Spleen (tissue), 11 donors: ENCODE measurements at regions not wholly inside any gene's neighbourhood (a gene's known extent, or its start where the extent isn't known, plus 50 kb on each side); places are given as distances from the start of the nearest gene placed in this dataset.

Experiments
- DNase-seq: peaks from one replicate; pipeline ENCODE4 v3.0.0-alpha.2; 2020
- H3K27ac ChIP-seq, 8 donors: fragments of 200-600 bp; sonication (generic) in 7 of 8; 1 replicate in 4 of 8; 2 replicates in 4 of 8; pipeline versions ENCODE4 v1.5.0 to v1.8.0; 2016 to 2021; ENCODE audit warnings: inconsistent platforms in 4 of 8, mild to moderate bottlenecking in 4 of 8, moderate library complexity in 1 of 8
- H3K27me3 ChIP-seq, 7 donors: fragments of 200-600 bp; sonication (generic) in 6 of 7; replicated peaks in 1 of 7; 1 replicate in 4 of 7; 2 replicates in 3 of 7; pipeline versions ENCODE4 v1.5.0 to v1.8.0; 2016 to 2021; ENCODE audit warnings: inconsistent platforms in 3 of 7, mild to moderate bottlenecking in 1 of 7
- H3K36me3 ChIP-seq, 6 donors: fragments of 200-600 bp; sonication (generic) in 5 of 6; 1 replicate in 4 of 6; 2 replicates in 2 of 6; pipeline versions ENCODE4 v1.5.0 to v1.8.0; 2016 to 2021; ENCODE audit warnings: inconsistent platforms in 2 of 6
- H3K4me1 ChIP-seq, 6 donors: fragments of 200-600 bp; sonication (generic) in 5 of 6; 1 replicate in 3 of 6; 2 replicates in 3 of 6; pipeline versions ENCODE4 v1.5.0 to v1.8.0; 2016 to 2021; ENCODE audit warnings: inconsistent platforms in 3 of 6
- H3K4me3 ChIP-seq, 8 donors: fragments of 200-600 bp; sonication (generic) in 7 of 8; 1 replicate in 4 of 8; 2 replicates in 4 of 8; pipeline versions ENCODE4 v1.5.0 to v1.8.0; 2016 to 2021; ENCODE audit warnings: inconsistent platforms in 4 of 8, mild to moderate bottlenecking in 4 of 8, moderate library complexity in 2 of 8
- H3K9me3 ChIP-seq, 8 donors: fragments of 200-600 bp; sonication (generic) in 7 of 8; 1 replicate in 4 of 8; 2 replicates in 4 of 8; pipeline versions ENCODE4 v1.5.0 to v1.8.0; 2016 to 2021; ENCODE audit warnings: inconsistent platforms in 4 of 8
- CTCF ChIP-seq, 11 experiments: fragments of 200-600 bp in 7 of 11; fragments of 450-650 bp in 4 of 11; sonication (generic) in 4 of 11; IDR thresholded peaks in 8 of 11; conservative IDR thresholded peaks in 3 of 11; 1 replicate in 7 of 11; 2 replicates in 4 of 11; pipeline versions ENCODE4 v1.4.0 to v1.8.0; 2016 to 2021; ENCODE audit warnings: antibody characterized with exemption in 11 of 11, inconsistent platforms in 4 of 11, mild to moderate bottlenecking in 1 of 11
- POLR2A ChIP-seq, 3 donors: fragments of 450-650 bp; IDR thresholded peaks; one replicate each; pipeline ENCODE4 v1.5.1; 2017; ENCODE audit warnings: antibody characterized with exemption in 3 of 3, mild to moderate bottlenecking in 1 of 3
- POLR2AphosphoS5 ChIP-seq, 3 donors: sonication (generic); formaldehyde crosslinking; IDR thresholded peaks; one replicate each; pipeline ENCODE4 v1.5.1; 2017; ENCODE audit warnings: antibody characterized with exemption in 3 of 3
- WGBS, 5 donors: extraction: QIAGEN DNeasy Blood & Tissue Kit in 3 of 5; methylation state at CpG; one replicate each; pipeline versions ENCODE4 v1.1.5 to v1.1.7; 2013 to 2018; 5-methylcytosine and 5-hydroxymethylcytosine counted together
- intact Hi-C: fragments of 100-400 bp; cut with DNase I; formaldehyde crosslinking; loops from one replicate; pipeline ENCODE4 v1.15.0; 2023; ENCODE audit warnings: low total_unique reads
- donor health status: healthy with polysubstance abuse.
- donor health status: DM: no; HTN: no; CAD: no; lungs with moderate emphysema.
- donor health status: DM: no; HTN: no; CAD: no.
- donor health status: Bipolar disorder and iron deficiency.
- donor health status: healthy.
- donor health status: DM: no; HTN: no; CAD: no.
- donor health status: DM: yes; HTN: yes; CAD: no.

- peak overlapping the region in 1 of 8 donors; percentile 81 for H3K27ac ChIP-seq
- TF ChIP-seq CTCF (IDR thresholded peaks at IDR 0.05 in 8 of 11, conservative IDR thresholded peaks at IDR 0.05 in 3 of 11) (no peak), POLR2AphosphoS5 (IDR thresholded peaks at IDR 0.05) (no peak), POLR2A (IDR thresholded peaks at IDR 0.05) (no peak)
- intact Hi-C loops = no loop called here
- no peaks in the 10 kb centered on the region for H3K9me3 ChIP-seq
- H3K27me3 ChIP-seq = peaks cover 0 to 5% (median 0%) of the 10 kb centered on the region in 7 donors
- H3K4me1 ChIP-seq = peaks cover 17 to 97% (median 53%) of the 10 kb centered on the region in 6 donors
- peak; percentile 50 for DNase-seq
- WGBS, 5 donors = 81 to 95% (median 91%) methylated on average over 6 of the region's 6 CpGs
- no peak overlapping the region for H3K4me3 ChIP-seq
- H3K36me3 ChIP-seq = no peaks in the 10 kb centered on the region
Measured at GRCh38 chr9:89658931-89659330, 54.1 kb downstream of the GADD45G start.

GRCh38 chr9:89659473-89659872 is 54.7 kb downstream of the GADD45G start:
- H3K9me3 ChIP-seq = no peaks in the 10 kb centered on the region
- H3K4me1 ChIP-seq = peaks cover 17 to 96% (median 54%) of the 10 kb centered on the region in 6 donors
- intact Hi-C loops = no loop called here
- TF ChIP-seq POLR2A (IDR thresholded peaks at IDR 0.05) (no peak), POLR2AphosphoS5 (IDR thresholded peaks at IDR 0.05) (no peak), CTCF (IDR thresholded peaks at IDR 0.05 in 8 of 11, conservative IDR thresholded peaks at IDR 0.05 in 3 of 11) (no peak)
- no peaks in the 10 kb centered on the region for H3K36me3 ChIP-seq
- peak overlapping the region in 1 of 8 donors; percentile 20 for H3K4me3 ChIP-seq
- H3K27ac ChIP-seq = peak overlapping the region in 6 of 8 donors; percentile 42 to 81 (median 74)
- peaks cover 0 to 5% (median 0%) of the 10 kb centered on the region in 7 donors for H3K27me3 ChIP-seq
- DNase-seq = peak; percentile 54
- WGBS, 5 donors = 91 to 97% (median 94%) methylated on average over 9 of the region's 9 CpGs

GRCh38 chr9:89659891-89660685 is 55.3 kb downstream of the GADD45G start:
- H3K4me1 ChIP-seq = peaks cover 17 to 90% (median 52%) of the 10 kb centered on the region in 6 donors
- H3K27ac ChIP-seq = peak overlapping the region in 7 of 8 donors; percentile 42 to 81 (median 74)
- intact Hi-C loops = no loop called here
- DNase-seq = peak; percentile 79
- H3K27me3 ChIP-seq = peaks cover 0 to 5% (median 0%) of the 10 kb centered on the region in 7 donors
- 72 to 84% (median 74%) methylated on average over 3 to 6 of the region's 6 CpGs for WGBS, 5 donors
- H3K9me3 ChIP-seq = no peaks in the 10 kb centered on the region
- no peaks in the 10 kb centered on the region for H3K36me3 ChIP-seq
- peak overlapping the region in 1 of 8 donors; percentile 20 for H3K4me3 ChIP-seq
- TF ChIP-seq CTCF (IDR thresholded peaks at IDR 0.05 in 8 of 11, conservative IDR thresholded peaks at IDR 0.05 in 3 of 11) (no peak), POLR2AphosphoS5 (IDR thresholded peaks at IDR 0.05) (no peak), POLR2A (IDR thresholded peaks at IDR 0.05) (no peak)

GRCh38 chr9:89661391-89661949 is 56.7 kb downstream of the GADD45G start:
- no peak for TF ChIP-seq POLR2AphosphoS5 (IDR thresholded peaks at IDR 0.05)
- TF ChIP-seq CTCF (IDR thresholded peaks at IDR 0.05 in 8 of 11, conservative IDR thresholded peaks at IDR 0.05 in 3 of 11) = no peak
- TF ChIP-seq POLR2A (IDR thresholded peaks at IDR 0.05) = no peak
- peaks cover 0 to 5% (median 0%) of the 10 kb centered on the region in 7 donors for H3K27me3 ChIP-seq
- intact Hi-C loops = no loop called here
- 43 to 62% (median 44%) methylated on average over 13 of the region's 13 CpGs for WGBS, 5 donors
- peak overlapping the region in 6 of 8 donors; percentile 9 to 81 (median 70) for H3K27ac ChIP-seq
- no peaks in the 10 kb centered on the region for H3K36me3 ChIP-seq
- no peaks in the 10 kb centered on the region for H3K9me3 ChIP-seq
- DNase-seq = peak; percentile 83
- peak overlapping the region in 3 of 8 donors; percentile 10 to 57 (median 32) for H3K4me3 ChIP-seq
- peaks cover 12 to 76% (median 40%) of the 10 kb centered on the region in 6 donors for H3K4me1 ChIP-seq
